ENCODE measurements at regions not wholly inside any gene's neighbourhood (a gene's known extent, or its start where the extent isn't known, plus 50 kb on each side); places are given as distances from the start of the nearest gene placed in this dataset.
A peak's percentile ranks its signal among the peaks of the same experiment; 100 is the strongest.
"Not testable (repeated sequence)": the region's sequence is repeated elsewhere in the genome, so short reads cannot be mapped to it uniquely, and the experiment has no call there.

GRCh38 chrY:22472027-22472426 lies 68.8 kb downstream of the RBMY1J start:
- FAIRE-seq; DNase-seq (ENCODE audit: extremely low spot score, insufficient read length, low read depth): not testable (repeated sequence)

- DNase-seq (ENCODE audit: extremely low spot score, insufficient read length, low read depth); FAIRE-seq: not testable (repeated sequence)
Measured at GRCh38 chrY:22477846-22478245, 74.6 kb downstream of the RBMY1J start.

- peak; percentile 18 for FAIRE-seq
- not testable (repeated sequence) for DNase-seq (ENCODE audit: extremely low spot score, insufficient read length, low read depth)
Measured at GRCh38 chrY:22484465-22484864, 81.3 kb downstream of the RBMY1J start.

GRCh38 chrY:22488688-22489087 lies 85.5 kb downstream of the RBMY1J start:
- not testable (repeated sequence) for DNase-seq (ENCODE audit: extremely low spot score, insufficient read length, low read depth); FAIRE-seq

- FAIRE-seq; DNase-seq (ENCODE audit: extremely low spot score, insufficient read length, low read depth): not testable (repeated sequence)
Measured at GRCh38 chrY:22499756-22500155, 96.5 kb downstream of the RBMY1J start.

- not testable (repeated sequence) for DNase-seq (ENCODE audit: extremely low spot score, insufficient read length, low read depth); FAIRE-seq
Measured at GRCh38 chrY:22513719-22514118, 110.5 kb downstream of the RBMY1J start.

- not testable (repeated sequence) for DNase-seq (ENCODE audit: extremely low spot score, insufficient read length, low read depth); FAIRE-seq
Measured at GRCh38 chrY:22525841-22526240, 122.6 kb downstream of the RBMY1J start.

- FAIRE-seq: not testable (repeated sequence)
Measured at GRCh38 chrY:22572975-22573374, 169.8 kb downstream of the RBMY1J start.

GRCh38 chrY:22598767-22599166 lies 195.6 kb downstream of the RBMY1J start:
- not testable (repeated sequence) for FAIRE-seq; DNase-seq (ENCODE audit: extremely low spot score, insufficient read length, low read depth)

More at GRCh38 chrY:22572975-22573374, 169.8 kb downstream of the RBMY1J start:
- DNase-seq (ENCODE audit: extremely low spot score, insufficient read length, low read depth): not testable (repeated sequence)

GRCh38 chrY:22605036-22605435 lies 201.8 kb downstream of the RBMY1J start:
- FAIRE-seq; DNase-seq (ENCODE audit: extremely low spot score, insufficient read length, low read depth): not testable (repeated sequence)

- not testable (repeated sequence) for DNase-seq (ENCODE audit: extremely low spot score, insufficient read length, low read depth); FAIRE-seq
Measured at GRCh38 chrY:22605658-22606057, 202.4 kb downstream of the RBMY1J start.

- DNase-seq (ENCODE audit: extremely low spot score, insufficient read length, low read depth); FAIRE-seq: not testable (repeated sequence)
Measured at GRCh38 chrY:22606889-22607288, 203.7 kb downstream of the RBMY1J start.

GRCh38 chrY:22612772-22613171 lies 209.6 kb downstream of the RBMY1J start:
- not testable (repeated sequence) for FAIRE-seq; DNase-seq (ENCODE audit: extremely low spot score, insufficient read length, low read depth)
